ENCODE measurements at regions not wholly inside any gene's neighbourhood (a gene's known extent, or its start where the extent isn't known, plus 50 kb on each side); places are given as distances from the start of the nearest gene placed in this dataset.
A peak's percentile ranks its signal among the peaks of the same experiment; 100 is the strongest.
"Not testable (repeated sequence)": the region's sequence is repeated elsewhere in the genome, so short reads cannot be mapped to it uniquely, and the experiment has no call there.

DNA sequence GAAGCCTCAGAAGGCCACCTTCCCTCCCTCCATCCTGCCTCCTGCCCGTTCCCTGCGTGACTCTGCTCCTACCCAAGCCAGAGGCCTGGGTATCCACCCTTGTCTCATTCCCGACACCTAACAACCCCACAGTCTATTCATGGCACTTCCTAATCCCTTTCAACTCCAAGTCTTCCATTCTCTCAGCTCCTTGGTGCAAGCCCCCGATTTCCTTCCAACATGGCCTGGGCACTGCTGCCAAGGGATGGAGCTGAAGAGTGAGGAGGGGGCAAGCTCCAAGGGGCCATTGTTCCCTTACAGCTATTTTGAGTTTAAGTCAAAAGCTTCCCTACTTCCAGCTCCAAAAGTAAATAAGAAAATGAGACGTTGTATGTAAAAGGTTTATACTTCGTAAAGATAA is 84.8 kb upstream of the ASB18 start:
- no peak for DNase-seq

DNA sequence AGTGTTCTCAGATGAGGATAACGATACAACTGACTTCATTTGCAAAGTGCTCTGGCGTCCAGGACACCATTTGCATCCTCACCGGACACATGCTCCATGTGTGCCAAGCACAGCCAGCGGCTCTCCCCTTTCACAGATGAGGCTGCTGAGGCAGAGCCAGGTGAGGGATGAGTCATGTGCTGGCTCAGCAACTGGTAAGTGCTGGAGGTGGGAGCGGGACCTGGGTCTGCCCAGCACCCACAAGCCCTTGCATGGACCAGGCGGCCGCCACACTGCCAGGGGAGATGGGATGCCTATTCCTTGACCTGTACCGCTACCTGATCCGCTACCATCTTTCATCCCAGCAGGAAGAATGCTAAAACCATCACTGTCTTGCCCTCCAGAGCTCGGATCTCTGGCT is 86.2 kb upstream of the ASB18 start:
- no peak for DNase-seq

DNA sequence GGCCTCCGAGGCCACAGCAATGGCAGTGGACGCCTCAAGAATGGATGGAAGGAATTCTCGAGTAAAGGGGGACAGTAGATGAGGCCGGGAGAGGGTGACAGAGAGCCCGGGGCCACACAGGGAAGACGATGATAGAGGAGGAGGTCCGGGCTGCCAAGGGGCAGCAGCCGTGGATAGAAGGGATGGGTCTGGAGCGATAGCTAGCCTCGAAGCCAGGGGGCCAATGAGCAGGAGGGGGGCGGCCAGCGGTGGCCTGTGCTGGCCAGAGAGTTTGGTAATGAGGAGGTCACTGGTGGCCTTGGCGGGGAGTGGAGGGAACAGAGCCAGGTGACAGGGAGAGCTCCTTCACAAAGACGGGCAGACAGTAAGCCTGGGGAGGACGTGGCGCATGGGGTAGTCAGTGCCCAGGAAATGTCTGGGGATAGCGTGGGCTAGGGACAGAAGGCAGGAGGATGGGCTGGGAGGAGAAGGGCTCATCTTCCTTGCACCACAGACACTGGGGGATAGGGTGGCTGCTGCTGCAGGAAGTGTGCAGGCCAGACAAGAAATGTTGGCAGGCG is 87.8 kb upstream of the ASB18 start:
- DNase-seq = no peak

DNA sequence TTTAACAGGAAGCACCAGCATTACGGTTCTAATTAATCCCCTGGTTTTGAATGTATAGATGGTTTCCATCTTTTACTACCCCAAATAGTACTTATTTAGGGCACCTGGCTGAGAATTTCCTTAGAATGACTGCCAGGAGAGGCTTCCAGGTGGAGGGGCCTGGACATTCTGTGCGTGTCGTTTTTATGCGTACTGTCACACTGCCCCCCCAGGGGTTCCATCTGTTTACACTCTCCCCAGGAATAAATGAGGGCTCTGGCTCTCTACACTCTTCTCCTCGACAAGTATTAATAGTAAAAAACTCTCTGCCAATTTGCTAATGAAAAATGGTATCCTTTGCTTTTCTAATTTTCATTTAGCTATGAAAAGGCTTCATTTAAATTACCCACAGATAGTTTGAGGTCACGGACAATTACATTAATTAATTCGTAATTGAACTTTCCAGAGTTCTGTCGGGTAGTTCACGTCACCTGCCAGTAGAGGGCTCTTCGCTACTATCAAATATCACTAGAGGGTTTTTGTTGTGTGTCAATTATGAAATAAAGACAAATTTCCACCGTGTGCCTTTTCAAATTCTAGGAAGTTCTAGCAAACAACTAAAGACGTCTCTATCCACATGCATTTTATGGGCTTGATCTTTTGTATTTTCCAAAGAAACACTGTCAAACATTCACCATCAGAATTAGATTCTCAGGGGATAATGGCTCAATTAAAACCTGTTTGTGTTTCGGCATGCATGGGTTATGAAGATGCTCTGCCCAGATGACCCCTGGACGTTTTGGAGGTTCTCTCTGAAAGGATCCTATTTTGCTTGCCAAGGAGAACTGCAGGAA is 88.8 kb upstream of the ASB18 start:
- DNase-seq = peak in 1 of 2 donors; percentile 22

DNA sequence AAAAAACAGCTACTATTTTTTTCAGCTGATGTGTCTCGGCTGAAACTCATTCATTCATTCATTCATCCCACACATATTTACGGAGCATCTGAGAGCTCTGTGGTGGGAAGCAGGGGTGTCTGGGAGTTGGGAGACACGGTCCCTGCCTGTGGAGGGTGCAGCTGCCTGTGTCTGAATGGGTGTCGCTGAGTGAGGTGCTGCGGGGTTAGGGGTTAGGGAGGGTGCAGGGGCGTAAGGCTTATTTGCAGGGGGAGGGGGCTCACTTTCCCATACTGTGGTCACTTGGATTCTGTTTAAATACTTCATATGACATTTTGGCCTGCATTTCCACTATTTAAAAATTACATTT is 89.4 kb upstream of the ASB18 start:
- no peak for DNase-seq

DNA sequence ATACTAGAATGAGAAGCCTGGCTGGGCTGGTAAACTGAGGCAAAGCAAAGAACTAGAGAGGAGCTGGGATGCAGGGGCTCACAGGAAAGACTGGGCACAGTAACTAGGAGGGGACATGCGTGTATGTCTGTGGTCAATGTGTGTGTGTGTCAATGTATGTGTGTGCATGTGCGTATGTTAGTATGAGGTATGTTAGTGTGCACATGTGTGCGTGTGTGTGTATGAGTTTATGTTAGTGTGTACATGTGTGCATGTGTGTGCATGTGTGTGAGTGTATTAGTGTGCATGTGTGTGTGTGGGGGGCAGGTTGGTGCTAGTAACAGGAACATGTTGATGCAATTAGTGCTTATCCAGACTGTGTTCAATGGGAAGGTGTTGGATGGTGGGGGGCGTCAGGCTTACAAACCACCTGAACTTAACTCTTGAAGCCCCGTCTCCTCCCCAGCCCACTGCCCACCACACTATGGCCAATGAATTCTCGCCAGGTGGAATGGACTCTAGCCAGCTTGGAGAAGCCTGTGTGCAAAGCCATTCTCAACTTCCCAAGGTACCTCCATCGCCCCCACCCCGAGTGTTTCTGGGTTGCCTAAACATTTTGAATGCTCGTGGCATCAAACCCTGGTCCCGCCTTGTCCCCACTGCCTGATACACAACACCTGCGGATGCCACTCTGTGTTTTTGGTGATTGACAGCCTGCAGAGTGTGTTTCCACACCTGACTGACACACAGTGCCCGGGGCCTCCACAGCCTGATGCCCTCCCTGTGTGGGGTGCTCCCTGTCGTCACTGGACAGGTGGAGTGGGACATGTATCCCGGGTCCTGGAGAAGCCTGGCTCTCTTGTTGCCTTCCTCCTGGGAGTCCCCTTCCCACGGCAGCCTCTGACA is 90.1 kb upstream of the ASB18 start:
- no peak for DNase-seq

DNA sequence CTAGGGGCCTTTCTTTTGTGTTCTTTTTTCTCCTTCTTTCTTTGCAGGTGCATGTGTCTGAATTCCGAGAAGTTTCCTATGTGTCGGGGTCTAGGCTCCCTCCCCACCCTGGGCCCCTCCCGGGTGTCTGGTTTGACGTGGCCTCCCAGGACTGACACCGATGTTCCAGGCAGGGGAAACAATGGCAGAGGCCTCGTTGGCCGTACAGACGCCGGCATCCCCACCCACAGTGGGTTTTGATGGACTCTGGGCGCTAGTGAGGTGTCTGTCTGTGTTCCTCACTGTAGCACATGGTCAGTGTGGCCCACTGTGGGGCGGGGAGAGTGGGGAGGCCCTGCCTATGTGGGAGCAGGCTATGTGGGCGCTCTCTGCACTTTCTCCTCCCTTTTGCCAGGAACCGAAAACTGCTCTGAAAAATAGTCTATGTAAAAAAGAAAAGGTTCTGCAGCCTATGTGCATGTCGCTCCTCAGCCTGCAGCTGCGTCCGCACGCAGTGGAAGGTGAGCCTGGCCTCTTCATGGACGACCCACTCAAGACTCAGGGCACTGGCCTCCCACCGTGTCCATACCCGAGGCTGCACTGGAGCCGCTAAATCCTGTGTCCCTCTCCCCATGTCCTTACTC is 90.9 kb upstream of the ASB18 start:
- no peak for DNase-seq

DNA sequence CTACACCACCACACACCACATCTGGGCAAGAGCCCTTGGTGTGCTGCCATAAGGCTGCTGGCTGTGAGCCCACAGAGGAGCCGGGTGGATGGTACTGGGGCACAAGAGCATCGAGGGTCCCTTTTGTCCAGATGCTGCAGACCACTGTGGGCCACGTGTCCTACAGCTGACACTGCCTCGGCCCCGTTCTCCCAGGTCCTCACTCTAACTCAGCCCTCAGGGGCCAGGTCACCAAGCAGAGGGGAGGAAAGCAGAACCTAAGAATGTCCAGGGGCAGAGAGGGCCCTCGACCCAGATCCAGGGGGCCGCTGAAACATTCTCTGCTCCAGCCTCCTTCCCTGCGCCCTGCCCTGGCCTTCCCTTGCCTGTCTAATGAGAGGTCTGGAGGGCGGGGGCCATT is 91.7 kb upstream of the ASB18 start:
- no peak for DNase-seq

DNA sequence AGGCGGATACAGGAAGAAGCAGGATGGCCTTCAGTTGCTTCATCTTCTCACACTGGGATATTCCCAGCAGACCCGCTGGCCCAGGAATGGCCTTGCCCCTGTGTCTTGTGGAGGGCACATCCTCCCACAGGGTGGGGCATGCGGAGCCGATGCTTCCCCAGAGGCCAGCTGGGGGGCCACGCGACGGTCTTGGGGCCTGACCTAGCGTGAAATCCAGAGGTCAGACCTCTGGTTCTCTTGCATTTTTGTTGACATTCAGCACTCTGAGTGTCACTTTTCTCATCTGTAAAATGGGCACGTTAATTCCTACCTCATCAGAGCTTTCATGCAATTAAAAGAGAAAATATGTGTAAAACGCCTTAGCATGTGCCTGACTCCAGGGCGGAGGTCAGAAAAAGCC is 92.1 kb upstream of the ASB18 start:
- not testable (repeated sequence) for DNase-seq

DNA sequence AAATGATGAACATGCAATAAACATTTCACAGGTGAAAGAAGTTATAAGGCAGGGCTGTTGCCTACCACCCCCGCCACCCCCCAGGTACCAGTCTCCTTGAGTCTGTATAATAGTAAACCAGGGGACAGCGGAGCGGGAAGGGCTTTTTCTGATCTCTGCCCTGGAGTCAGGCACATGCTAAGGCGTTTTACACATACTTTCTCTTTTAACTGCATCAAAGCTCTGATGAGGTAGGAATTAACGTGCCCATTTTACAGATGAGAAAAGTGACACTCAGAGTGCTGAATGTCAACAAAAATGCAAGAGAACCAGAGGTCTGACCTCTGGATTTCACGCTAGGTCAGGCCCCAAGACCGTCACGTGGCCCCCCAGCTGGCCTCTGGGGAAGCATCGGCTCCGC is 94.3 kb upstream of the ASB18 start:
- not testable (repeated sequence) for DNase-seq

DNA sequence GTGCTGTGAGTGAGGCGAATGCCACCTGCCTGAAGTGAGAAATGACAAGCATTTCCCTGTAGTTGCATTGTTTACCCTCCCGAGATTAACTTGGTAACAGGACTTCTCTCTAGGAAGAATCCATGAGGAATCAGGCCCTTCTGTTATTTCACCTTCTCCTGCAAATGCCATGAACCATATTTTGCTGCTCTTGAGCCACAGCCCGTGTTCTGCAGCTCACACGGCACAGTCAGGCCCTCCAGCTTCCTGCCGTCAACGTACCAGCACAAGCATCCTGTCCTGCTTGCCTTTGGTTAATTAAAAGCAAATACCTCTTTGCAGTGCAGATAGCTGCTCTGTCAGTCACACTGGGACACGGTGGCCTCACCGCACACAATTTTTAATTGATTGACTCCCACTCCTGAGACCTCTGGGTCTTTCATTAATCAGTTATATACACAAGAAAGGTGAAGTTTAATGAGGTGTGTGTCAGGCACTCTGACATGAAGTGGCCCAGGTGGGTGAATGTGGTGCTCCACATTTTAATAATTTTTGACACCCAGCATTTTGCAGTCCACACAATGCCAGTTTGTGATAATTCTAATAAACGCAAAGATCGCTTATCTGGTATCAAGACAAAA is 95.3 kb upstream of the ASB18 start:
- no peak for DNase-seq

DNA sequence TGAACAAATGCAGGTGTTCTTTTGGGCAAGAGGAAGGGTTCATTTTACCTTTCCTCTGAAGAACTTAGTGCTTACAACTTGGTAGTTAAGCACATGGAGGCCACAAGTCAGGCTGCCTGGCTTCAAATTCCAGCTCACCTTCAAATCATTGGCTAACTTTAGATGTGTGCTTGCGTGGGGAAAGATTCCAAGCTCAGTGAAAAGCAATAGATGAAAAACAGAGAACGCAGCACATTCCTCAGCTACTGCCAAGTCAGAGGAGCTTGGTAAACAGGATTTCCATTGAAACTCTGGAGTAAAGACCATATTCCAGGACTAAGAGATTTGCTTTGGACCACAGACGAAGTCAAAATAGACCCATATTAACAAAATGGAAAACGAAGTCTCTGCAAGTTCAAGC is 96.3 kb upstream of the ASB18 start:
- no peak for DNase-seq

DNA sequence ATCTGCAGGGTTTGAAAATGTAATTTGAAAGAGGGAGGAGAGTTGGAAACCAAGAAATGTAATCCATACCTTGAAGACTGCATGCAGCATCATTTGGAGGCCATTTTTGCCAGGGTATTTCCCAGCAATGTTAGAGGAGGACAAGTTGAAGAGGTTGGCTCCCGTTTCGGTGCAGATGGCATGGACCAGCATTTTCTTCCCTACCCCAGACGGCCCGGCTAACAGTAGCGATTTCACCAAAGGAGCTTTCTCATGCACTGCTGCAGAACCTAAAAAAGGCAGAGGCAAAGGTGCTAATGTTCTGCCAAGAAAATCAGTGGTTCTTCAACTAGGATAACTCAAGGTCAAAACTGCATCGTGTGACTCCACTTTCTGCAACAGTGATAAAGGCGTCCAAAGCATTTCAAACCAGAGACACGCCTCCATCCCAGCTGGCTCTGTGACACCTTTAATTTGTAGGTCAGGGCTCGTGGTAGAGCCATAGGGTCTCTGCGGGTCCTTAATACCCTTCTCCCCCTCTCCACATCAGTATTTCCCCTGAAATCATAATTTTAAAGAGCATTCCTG is 99.6 kb upstream of the ASB18 start:
- DNase-seq = no peak

DNA sequence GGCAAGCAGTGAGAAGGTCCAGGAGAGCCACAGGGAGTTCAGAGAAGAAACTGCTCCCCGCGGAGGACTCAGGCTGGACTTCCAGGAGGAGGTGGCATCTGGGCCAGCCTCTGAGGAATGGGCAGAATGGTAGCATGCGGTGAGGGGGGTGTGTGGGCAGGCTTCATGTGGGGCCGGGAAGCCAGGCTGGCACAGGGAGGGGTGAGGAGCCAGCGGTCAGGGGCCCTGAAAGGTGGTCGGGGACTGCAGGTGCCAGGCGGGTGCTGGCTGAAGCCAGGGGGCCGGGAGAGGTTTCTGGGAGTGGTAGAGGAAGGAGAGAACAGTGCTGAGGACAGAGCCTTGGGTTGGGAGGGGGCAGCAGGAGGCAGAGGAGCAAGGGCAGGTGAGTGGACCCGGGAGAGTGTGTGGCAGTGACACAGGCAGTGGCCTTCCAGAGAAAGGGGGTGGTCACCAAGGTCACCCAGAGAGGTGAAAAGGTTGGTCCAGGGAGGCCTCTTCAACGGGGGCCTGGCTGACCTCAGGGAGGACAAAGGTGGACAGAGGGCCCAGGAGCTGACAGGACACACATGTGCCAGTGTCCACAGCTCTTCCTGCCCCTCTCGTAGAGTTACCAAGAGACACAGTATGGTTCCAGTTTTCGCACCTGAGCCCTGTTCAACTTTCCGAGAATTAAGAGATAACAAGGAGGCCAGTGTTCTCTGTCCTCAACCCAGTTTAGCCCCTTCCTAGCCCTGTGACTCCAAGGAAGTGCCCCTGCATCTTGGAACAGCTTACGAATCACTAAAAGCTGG is 101.2 kb upstream of the ASB18 start:
- no peak for DNase-seq

DNA sequence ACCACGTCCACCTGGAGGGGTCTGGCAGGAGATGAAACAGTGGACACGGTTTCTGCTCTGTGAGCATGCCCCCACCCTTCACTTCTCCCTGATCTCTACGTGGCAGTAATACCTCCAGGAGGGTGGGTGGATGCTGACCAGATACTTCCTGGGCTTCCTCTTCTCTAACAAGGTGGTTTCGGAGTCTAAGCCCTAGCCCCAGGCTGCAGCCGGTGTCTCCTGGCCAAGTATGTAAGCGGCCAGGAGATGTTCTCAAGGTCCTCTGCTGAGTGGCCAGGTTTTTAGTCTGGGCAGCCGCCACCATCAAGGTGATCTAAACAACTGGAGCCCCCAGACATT is 101.8 kb upstream of the ASB18 start:
- no peak for DNase-seq

DNA sequence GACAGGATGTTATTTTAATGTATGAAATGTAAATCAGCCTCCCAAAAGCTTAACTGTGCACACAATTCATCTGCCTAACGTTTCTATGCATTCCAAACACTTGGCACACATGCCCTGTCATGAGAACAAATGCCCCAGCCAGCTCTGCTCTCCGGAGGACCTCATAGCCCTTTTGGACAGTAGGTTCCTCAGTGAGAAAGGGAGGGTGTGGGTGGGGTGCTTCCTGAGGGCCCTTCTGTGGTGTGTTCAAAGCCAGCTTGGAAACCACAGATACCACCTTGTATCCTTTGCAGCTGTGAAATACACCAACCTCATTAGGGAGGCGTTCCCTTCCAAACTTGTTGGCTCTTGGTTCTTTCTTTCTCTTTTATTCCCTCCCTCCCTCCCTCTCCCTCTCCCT is 102.2 kb upstream of the ASB18 start:
- no peak for DNase-seq

DNA sequence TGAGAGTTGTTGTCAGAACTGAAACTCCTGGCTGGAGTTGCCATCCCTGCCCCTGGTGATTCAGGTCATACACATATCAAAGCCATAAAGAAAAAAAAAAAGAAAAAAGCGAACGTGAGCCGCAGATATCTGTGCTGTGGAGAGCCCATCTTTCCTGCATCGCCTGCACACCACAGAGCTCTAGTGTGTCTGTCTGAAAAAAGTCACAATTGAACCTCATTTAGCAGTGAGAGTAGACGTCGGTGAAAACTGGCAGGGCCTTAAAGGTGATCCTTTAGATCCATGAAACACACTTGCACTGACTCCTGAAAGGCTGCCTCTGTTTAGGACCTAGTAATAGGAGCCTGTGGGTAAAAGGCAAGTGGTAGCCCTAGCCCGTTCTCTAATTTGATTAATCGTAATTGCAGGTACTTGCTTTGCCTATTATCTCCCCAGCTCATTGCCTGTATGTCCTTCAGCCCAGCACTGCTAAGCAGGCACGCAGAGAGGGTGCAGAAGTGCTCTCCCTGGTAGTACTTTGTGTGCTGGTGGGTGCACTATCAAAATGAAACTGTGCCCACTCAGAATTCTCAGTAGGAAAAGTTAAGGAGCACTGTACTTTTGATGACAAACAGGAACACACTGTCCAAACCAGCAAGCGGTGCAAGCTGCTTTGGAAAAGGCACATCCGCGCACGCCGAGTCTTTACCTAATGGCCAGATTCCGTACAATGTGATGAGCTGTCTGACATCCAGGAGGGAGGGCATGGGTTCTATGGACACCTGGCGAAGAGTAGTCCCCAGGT is 103.5 kb upstream of the ASB18 start:
- no peak for DNase-seq

DNA sequence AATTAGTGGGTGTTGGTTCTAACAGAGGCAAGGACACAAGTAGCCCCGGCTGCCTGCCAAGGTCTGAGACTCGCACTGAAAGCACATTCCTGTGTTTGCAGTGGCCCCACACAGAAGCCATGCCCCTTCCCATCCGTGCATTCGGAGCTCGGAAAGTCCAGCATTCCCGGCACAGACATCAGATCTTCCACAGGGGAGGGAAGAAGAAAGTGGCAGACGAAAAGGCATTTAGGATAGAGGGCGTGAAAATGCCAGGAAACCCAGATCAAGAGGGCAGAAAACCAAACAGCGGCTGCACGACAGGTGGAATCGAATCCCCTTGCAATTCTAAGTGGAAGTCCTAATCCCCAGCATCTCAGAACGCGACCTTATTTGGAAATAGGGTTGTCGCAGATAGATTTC is 105.5 kb upstream of the ASB18 start:
- no peak for DNase-seq

DNA sequence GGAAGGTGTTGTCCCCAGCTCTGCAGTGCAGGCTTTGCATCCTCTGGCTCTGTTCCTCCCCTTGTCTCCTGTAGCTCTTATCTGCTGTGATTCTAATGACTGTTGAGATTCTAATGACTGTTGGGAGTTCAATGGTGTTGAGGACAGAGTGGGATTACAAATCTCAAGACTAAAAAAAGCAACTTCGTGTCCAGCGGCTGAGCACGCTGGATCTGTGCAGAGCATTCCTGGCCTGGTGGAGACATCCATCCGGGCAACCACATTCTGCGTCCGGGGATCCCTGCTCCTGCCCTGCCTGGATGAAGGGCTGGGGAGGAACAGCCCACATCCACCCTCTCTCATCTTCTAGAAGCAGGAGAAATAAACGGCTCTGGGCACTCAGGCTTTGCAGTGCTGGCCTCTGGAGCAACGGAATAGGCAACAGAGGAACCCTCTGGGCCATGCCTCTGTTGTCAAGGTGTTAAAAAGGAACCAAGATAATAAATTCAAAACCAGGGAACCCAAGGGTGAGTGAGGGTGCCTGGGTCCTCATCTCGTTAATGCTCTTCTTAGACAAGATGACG is 106.7 kb upstream of the ASB18 start:
- DNase-seq = no peak

DNA sequence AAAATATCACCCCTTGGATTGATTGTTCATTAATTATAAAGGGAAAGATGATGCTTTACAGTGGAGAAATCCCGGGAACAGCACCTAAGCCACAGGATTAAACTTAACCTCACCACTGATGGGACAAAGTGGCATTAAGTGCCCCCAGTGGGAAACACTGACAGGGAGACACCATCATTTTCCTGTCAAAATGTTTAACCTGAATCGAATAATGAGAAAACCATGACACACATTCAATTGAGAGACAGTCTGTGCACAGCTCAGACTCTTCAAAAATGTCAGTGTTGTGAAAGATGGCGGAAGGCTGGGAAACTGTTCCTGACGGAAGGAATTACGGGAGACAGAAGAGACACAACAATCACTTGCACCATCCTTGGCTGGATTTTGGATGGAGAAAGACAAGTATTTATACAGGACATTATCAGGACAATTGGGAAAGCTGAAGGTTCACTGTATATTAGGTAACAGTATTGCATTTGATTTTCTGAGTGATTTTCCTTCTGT is 111.8 kb upstream of the ASB18 start:
- no peak for DNase-seq
